HepG2 (cell line): ENCODE measurements at regions not wholly inside any gene's neighbourhood (a gene's known extent, or its start where the extent isn't known, plus 50 kb on each side); places are given as distances from the start of the nearest gene placed in this dataset.

ENCODE experiments used
- ATAC-seq: fragments of 200-7000 bp; cut with Tn5 transposase; 3 replicates; pipeline ENCODE4 v1.9.1; 2020; ENCODE audit warnings: mild to moderate bottlenecking, moderate library complexity
- BruUV-seq: library from RNA; stranded (reverse); fragments of 400-500 nt; replicated peaks from 2 replicates; lab custom pipeline; 2021; lab: Mats Ljungman, UMichigan
- CTCF ChIA-PET: fragments of 300-600 bp; formaldehyde crosslinking; extraction: SDS; loops from one replicate; lab custom pipeline; 2021; ENCODE audit warnings: low total read pairs, inconsistent platforms, low intra/inter-chr PET ratio; lab: Yijun Ruan, JAX
- POLR2A ChIA-PET: fragments of 350-600 bp; sonication (Branson Sonifier 250); formaldehyde crosslinking; loops from one replicate; lab custom pipeline; 2020; ENCODE audit warnings: antibody characterized with exemption, inconsistent platforms; lab: Yijun Ruan, JAX
- DNase-seq: peaks from one replicate; pipeline ENCODE4 v3.0.0-alpha.2; 2015; ENCODE audit warnings: low spot score
- FAIRE-seq: peaks from 3 replicates; lab custom pipeline; 2011; peaks lifted over from hg19 to GRCh38; lab: Jason Lieb, UNC
- H2AFZ ChIP-seq: one replicate; pipeline ENCODE4 v1.6.1; 2011; ENCODE audit warnings: low read length, inconsistent platforms
- H3K27ac ChIP-seq: fragments of 300-600 bp; 3 replicates; pipeline ENCODE4 v1.8.0; 2011; ENCODE audit warnings: mixed run types, mild to moderate bottlenecking, mixed read lengths, low read length, inconsistent platforms; ENCODE audit not compliant: insufficient read depth; ENCODE audit errors: extremely low read length
- H3K27me3 ChIP-seq, 2 experiments: fragments of 200-600 bp in 1 of 2; 2 replicates in 1 of 2; 3 replicates in 1 of 2; pipeline versions ENCODE4 v1.6.0 to v1.8.0; 2011; ENCODE audit warnings: low read length in 2 of 2, mild to moderate bottlenecking in 2 of 2, moderate library complexity in 2 of 2, inconsistent platforms in 1 of 2; ENCODE audit not compliant: insufficient read depth in 2 of 2, control insufficient read depth in 1 of 2
- H3K36me3 ChIP-seq, 2 experiments: fragments of 200-600 bp in 1 of 2; replicated peaks in 1 of 2; 2 replicates in 1 of 2; 3 replicates in 1 of 2; pipeline versions ENCODE4 v1.5.1 to v1.8.0; 2011; ENCODE audit warnings: low read length in 2 of 2, inconsistent platforms in 1 of 2; ENCODE audit not compliant: insufficient read depth in 2 of 2, control insufficient read depth in 1 of 2
- H3K4me1 ChIP-seq: 2 replicates; pipeline ENCODE4 v1.5.1; 2012; ENCODE audit warnings: low read length, inconsistent platforms; ENCODE audit not compliant: insufficient read depth
- H3K4me2 ChIP-seq: 2 replicates; pipeline ENCODE4 v1.6.0; 2011; ENCODE audit warnings: low read depth, low read length, inconsistent platforms
- H3K4me3 ChIP-seq, 3 experiments: fragments of 200-600 bp in 1 of 3; sonication (generic), shearing (Covaris generic) in 1 of 3; replicated peaks in 1 of 3; 2 replicates each; pipeline ENCODE4 v1.5.1; 2011 to 2016; ENCODE audit warnings: low read length in 3 of 3, inconsistent platforms in 2 of 3, low read depth in 2 of 3, mild to moderate bottlenecking in 2 of 3, control low read depth in 1 of 3, mixed read lengths in 1 of 3; ENCODE audit not compliant: insufficient read depth in 1 of 3
- H3K79me2 ChIP-seq: one replicate; pipeline ENCODE4 v1.6.1; 2011; ENCODE audit warnings: low read length, inconsistent platforms; ENCODE audit not compliant: insufficient read depth
- H3K9ac ChIP-seq: 2 replicates; pipeline ENCODE4 v1.6.0; 2011; ENCODE audit warnings: mild to moderate bottlenecking, low read depth, low read length, inconsistent platforms; ENCODE audit not compliant: insufficient read depth
- H3K9me3 ChIP-seq: 2 replicates; pipeline ENCODE4 v1.5.1; 2012; ENCODE audit warnings: mild to moderate bottlenecking, low read length
- H4K20me1 ChIP-seq: 2 replicates; pipeline ENCODE4 v1.6.0; 2011; ENCODE audit warnings: inconsistent platforms, mild to moderate bottlenecking, low read length, moderate library complexity; ENCODE audit not compliant: insufficient read depth
- DPF2 ChIP-seq: sonication (generic); formaldehyde crosslinking; IDR thresholded peaks from 2 replicates; pipeline ENCODE4 v1.4.0; 2020; ENCODE audit warnings: mild to moderate bottlenecking, low read depth, missing genetic modification reagents, borderline replicate concordance
- GLMP ChIP-seq: sonication (generic); formaldehyde crosslinking; IDR thresholded peaks from 2 replicates; pipeline ENCODE4 v1.9.0; 2021; ENCODE audit warnings: missing genetic modification reagents, mild to moderate bottlenecking, borderline replicate concordance
- HBP1 ChIP-seq: IDR thresholded peaks from 2 replicates; pipeline ENCODE4 v1.6.1; 2016; ENCODE audit warnings: low read depth, control low read depth
- PAWR ChIP-seq: sonication (generic); formaldehyde crosslinking; IDR thresholded peaks from 2 replicates; pipeline ENCODE4 v1.4.0; 2020; ENCODE audit warnings: missing genetic modification reagents, mild to moderate bottlenecking, borderline replicate concordance
- SMC3 ChIP-seq: IDR thresholded peaks from 2 replicates; pipeline ENCODE4 v1.6.1; 2011; ENCODE audit warnings: low read length, improper control_type of control experiment
- SMYD3 ChIP-seq: sonication (generic); formaldehyde crosslinking; IDR thresholded peaks from 2 replicates; pipeline ENCODE4 v1.8.1; 2023; ENCODE audit warnings: mild to moderate bottlenecking, missing genetic modification reagents
- TIGD3 ChIP-seq: sonication (generic); formaldehyde crosslinking; IDR thresholded peaks from 2 replicates; pipeline ENCODE4 v1.5.1; 2020; ENCODE audit warnings: mild to moderate bottlenecking, missing genetic modification reagents, borderline replicate concordance
- ZNF232 ChIP-seq: sonication (generic); formaldehyde crosslinking; IDR thresholded peaks from 2 replicates; pipeline ENCODE4 v1.4.0; 2020; ENCODE audit warnings: missing genetic modification reagents, borderline replicate concordance
- ZNF513 ChIP-seq: sonication (generic); formaldehyde crosslinking; conservative IDR thresholded peaks from 2 replicates; pipeline ENCODE4 v1.5.0; 2020; ENCODE audit warnings: missing genetic modification reagents
- ZNF644 ChIP-seq: IDR thresholded peaks from 2 replicates; pipeline ENCODE4 v1.6.1; 2016; ENCODE audit warnings: low read depth
- WGBS: methylation state at CpG from one replicate; pipeline ENCODE4 v1.1.6; 2017; ENCODE audit warnings: low lambda C conversion rate; 5-methylcytosine and 5-hydroxymethylcytosine counted together
- in situ Hi-C: cut with HindIII; loops from 2 replicates; pipeline ENCODE4 v1.10.0; 2017; ENCODE audit warnings: low pct_unique_long_range_greater_than_20kb; ENCODE audit not compliant: extremely low pct_ligation_motif_present
- intact Hi-C: fragments of 100-400 bp; cut with micrococcal nuclease; formaldehyde crosslinking; loops from one replicate; pipeline ENCODE4 v1.10.0; 2022; ENCODE audit not compliant: unreplicated experiment
- TF ChIP-seq, protein P1 (sequence below): sonication (generic); formaldehyde crosslinking; IDR thresholded peaks from 2 replicates; pipeline ENCODE4 v1.8.0; 2022; ENCODE audit warnings: low read depth, missing genetic modification reagents

- TF ChIP-seq, protein P1, sequence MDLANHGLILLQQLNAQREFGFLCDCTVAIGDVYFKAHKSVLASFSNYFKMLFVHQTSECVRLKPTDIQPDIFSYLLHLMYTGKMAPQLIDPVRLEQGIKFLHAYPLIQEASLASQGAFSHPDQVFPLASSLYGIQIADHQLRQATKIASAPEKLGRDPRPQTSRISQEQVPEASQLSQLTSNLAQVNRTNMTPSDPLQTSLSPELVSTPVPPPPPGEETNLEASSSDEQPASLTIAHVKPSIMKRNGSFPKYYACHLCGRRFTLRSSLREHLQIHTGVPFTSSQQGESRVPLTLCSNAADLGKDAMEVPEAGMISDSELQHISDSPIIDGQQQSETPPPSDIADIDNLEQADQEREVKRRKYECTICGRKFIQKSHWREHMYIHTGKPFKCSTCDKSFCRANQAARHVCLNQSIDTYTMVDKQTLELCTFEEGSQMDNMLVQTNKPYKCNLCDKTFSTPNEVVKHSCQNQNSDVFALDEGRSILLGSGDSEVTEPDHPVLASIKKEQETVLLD = no peak
- no peak for TF ChIP-seq HBP1 (CRISPR knock-in tag)
- no peak for TF ChIP-seq TIGD3
- TF ChIP-seq DPF2 = no peak
- TF ChIP-seq SMC3 = no peak
- TF ChIP-seq PAWR (CRISPR knock-in tag) = no peak
Observed at GRCh38 chr7:46011501-46011900, 90.4 kb upstream of the IGFBP3 start (continued).

GRCh38 chr7:46011059-46011458 is 90.0 kb upstream of the IGFBP3 start:
- Histone ChIP-seq H3K79me2 (no peaks in the 10 kb centered on the region), H3K4me1 (peaks cover 10% of the 10 kb centered on the region; the same call in 1 of the 2 replicates), H2AFZ (no peak overlapping the region), H3K4me3 (no peak overlapping the region), H3K27me3 (peaks cover 0 to 9% of the 10 kb centered on the region in 2 experiments; a peak in 2 of 5 replicates)
- DNase-seq (no peak), ATAC-seq (peak; percentile 36; the same call in 1 of the 3 replicates)
- CTCF ChIA-PET = no interaction called here
- TF ChIP-seq ZNF232 (CRISPR knock-in tag) (no peak), ZNF644 (no peak), ZNF513 (CRISPR knock-in tag) (no peak), SMYD3 (CRISPR knock-in tag) (no peak), GLMP (CRISPR knock-in tag) (no peak)
- TF ChIP-seq, all 625 proteins: peak for 0
- no peak overlapping the region for H3K9ac ChIP-seq
- 0% methylated on average over 1 of the region's 2 CpGs for WGBS
- no peak overlapping the region for H3K4me2 ChIP-seq
- no TSS peak for BruUV-seq
- no peak for FAIRE-seq
- H3K27ac ChIP-seq = no peak overlapping the region
- in situ Hi-C loops (no loop called here), intact Hi-C loops (no loop called here)
- H3K9me3 ChIP-seq = no peaks in the 10 kb centered on the region
- H3K36me3 ChIP-seq = no peaks in the 10 kb centered on the region
- H4K20me1 ChIP-seq = no peaks in the 10 kb centered on the region
- POLR2A ChIA-PET = no interaction called here
